GM23338 (cell line): ENCODE measurements at regions not wholly inside any gene's neighbourhood (a gene's known extent, or its start where the extent isn't known, plus 50 kb on each side); places are given as distances from the start of the nearest gene placed in this dataset.

Experiments used
- ATAC-seq: fragments of 200-7000 bp; cut with Tn5 transposase; 3 replicates; pipeline ENCODE4 v1.9.1; 2020
- DNase-seq: peaks from one replicate; pipeline ENCODE4 v3.0.0-alpha.2; 2015; ENCODE audit warnings: low spot score
- H2AFZ ChIP-seq: fragments of 200-600 bp; sonication (generic); 2 replicates; pipeline ENCODE4 v1.8.0; 2016; ENCODE audit warnings: antibody characterized with exemption, mild to moderate bottlenecking, moderate library complexity
- H3F3A ChIP-seq: fragments of 200-600 bp; sonication (generic); replicated peaks from 2 replicates; pipeline ENCODE4 v1.8.0; 2017; ENCODE audit warnings: antibody characterized with exemption, mixed run types, low read depth
- H3K27ac ChIP-seq: fragments of 200-600 bp; sonication (generic); 2 replicates; pipeline ENCODE4 v1.6.1; 2016; ENCODE audit warnings: low read depth
- H3K27me3 ChIP-seq: fragments of 200-600 bp; sonication (generic); 2 replicates; pipeline ENCODE4 v1.8.0; 2016; ENCODE audit warnings: mild to moderate bottlenecking, mixed run types, moderate library complexity; ENCODE audit not compliant: insufficient read depth
- H3K36me3 ChIP-seq: fragments of 200-600 bp; sonication (generic); 2 replicates; pipeline ENCODE4 v1.8.0; 2016; ENCODE audit warnings: mild to moderate bottlenecking; ENCODE audit not compliant: insufficient read depth
- H3K4me1 ChIP-seq: fragments of 200-600 bp; sonication (generic); 2 replicates; pipeline ENCODE4 v1.8.0; 2016; ENCODE audit warnings: mild to moderate bottlenecking, moderate library complexity; ENCODE audit not compliant: insufficient read depth
- H3K4me2 ChIP-seq: fragments of 200-600 bp; sonication (generic); 2 replicates; pipeline ENCODE4 v1.7.1; 2017; ENCODE audit warnings: mixed run types
- H3K4me3 ChIP-seq: fragments of 200-600 bp; sonication (generic); 2 replicates; pipeline ENCODE4 v1.6.1; 2016; ENCODE audit warnings: mixed run types
- H3K79me2 ChIP-seq: fragments of 200-600 bp; sonication (generic); replicated peaks from 2 replicates; pipeline ENCODE4 v1.8.0; 2017; ENCODE audit warnings: mild to moderate bottlenecking; ENCODE audit not compliant: insufficient read depth
- H3K9me2 ChIP-seq: fragments of 200-600 bp; sonication (generic); 2 replicates; pipeline ENCODE4 v1.8.0; 2017; ENCODE audit not compliant: insufficient read depth
- H4K20me1 ChIP-seq: fragments of 200-600 bp; sonication (generic); replicated peaks from 2 replicates; pipeline ENCODE4 v1.8.0; 2017; ENCODE audit warnings: mild to moderate bottlenecking; ENCODE audit not compliant: insufficient read depth
- H3K27ac Mint-ChIP-seq: 2 replicates; pipeline ENCODE4 v1.8.0; 2020; ENCODE audit warnings: inconsistent platforms, mild to moderate bottlenecking, moderate library complexity, mixed read lengths
- H3K27me3 Mint-ChIP-seq: 3 replicates; pipeline ENCODE4 v1.8.0; 2022; ENCODE audit warnings: low read depth, mild to moderate bottlenecking, moderate library complexity, mixed read lengths, inconsistent platforms; ENCODE audit not compliant: insufficient read depth, poor library complexity
- H3K36me3 Mint-ChIP-seq: 3 replicates; pipeline ENCODE4 v1.8.0; 2021; ENCODE audit warnings: low read depth, mild to moderate bottlenecking, inconsistent platforms, moderate library complexity, mixed read lengths
- H3K4me1 Mint-ChIP-seq: 3 replicates; pipeline ENCODE4 v1.8.0; 2020; ENCODE audit warnings: mild to moderate bottlenecking, inconsistent platforms, mixed read lengths
- H3K4me3 Mint-ChIP-seq: 3 replicates; pipeline ENCODE4 v1.8.0; 2021; ENCODE audit warnings: moderate library complexity, mild to moderate bottlenecking, inconsistent platforms, mixed read lengths
- H3K9me3 Mint-ChIP-seq: 3 replicates; pipeline ENCODE4 v1.8.0; 2020; ENCODE audit warnings: moderate library complexity, mild to moderate bottlenecking, inconsistent platforms, mixed read lengths
- CREB1 ChIP-seq: fragments of 250-450 bp; sonication (Bioruptor Pico); IDR thresholded peaks from 2 replicates; pipeline ENCODE4 v1.5.0; 2020; ENCODE audit warnings: low read depth, mild to moderate bottlenecking, moderate library complexity
- EZH2 ChIP-seq: fragments of 200-600 bp; sonication (generic); IDR thresholded peaks from one replicate; pipeline ENCODE4 v1.8.0; 2017; ENCODE audit warnings: antibody characterized with exemption, mild to moderate bottlenecking, low read depth; ENCODE audit not compliant: unreplicated experiment
- EZH2phosphoT487 ChIP-seq: fragments of 200-600 bp; sonication (generic); IDR thresholded peaks from one replicate; pipeline ENCODE4 v1.8.1; 2018; ENCODE audit warnings: antibody characterized with exemption; ENCODE audit not compliant: unreplicated experiment
- NANOG ChIP-seq: IDR thresholded peaks from 2 replicates; pipeline ENCODE4 v1.6.1; 2016; ENCODE audit warnings: antibody characterized with exemption, borderline replicate concordance
- POLR2AphosphoS5 ChIP-seq: IDR thresholded peaks from 2 replicates; pipeline ENCODE4 v1.6.1; 2016; ENCODE audit warnings: antibody characterized with exemption, low read depth
- STAT1 ChIP-seq: IDR thresholded peaks from one replicate; pipeline ENCODE4 v1.6.1; 2016; ENCODE audit warnings: antibody characterized with exemption; ENCODE audit not compliant: unreplicated experiment
- ZNF331 ChIP-seq: fragments of 250-450 bp; sonication (Bioruptor Pico); IDR thresholded peaks from 2 replicates; pipeline ENCODE4 v1.5.0; 2020; ENCODE audit warnings: low read depth, mild to moderate bottlenecking, moderate library complexity
- TF ChIP-seq, protein P1 (sequence below): fragments of 250-450 bp; sonication (Bioruptor Pico); IDR thresholded peaks from 2 replicates; pipeline ENCODE4 v1.5.0; 2020; ENCODE audit warnings: mild to moderate bottlenecking, moderate library complexity

GRCh38 chr20:22389836-22390542 is 194.4 kb downstream of the FOXA2 start:
- Histone ChIP-seq H3K27ac (no peak overlapping the region), H3K4me3 (no peak overlapping the region), H3K27me3 (no peaks in the 10 kb centered on the region), H3F3A (no peaks in the 10 kb centered on the region), H3K4me1 (peaks cover 6% of the 10 kb centered on the region), H3K79me2 (no peaks in the 10 kb centered on the region), H4K20me1 (no peaks in the 10 kb centered on the region), H3K4me2 (no peak overlapping the region), H3K9me2 (no peaks in the 10 kb centered on the region; the same call in 1 of the 2 replicates), H2AFZ (no peak overlapping the region), H3K36me3 (no peaks in the 10 kb centered on the region)
- peak; percentile 83 for DNase-seq
- ATAC-seq = peak; percentile 92
- Mint-ChIP-seq H3K27me3 (peaks cover 4% of the 10 kb centered on the region), H3K4me3 (no peak overlapping the region), H3K4me1 (peaks cover 40% of the 10 kb centered on the region), H3K36me3 (no peaks in the 10 kb centered on the region), H3K9me3 (no peaks in the 10 kb centered on the region), H3K27ac (0 out of 2 replicates have a peak overlapping the region, but pooled peaks have one; percentile 12)
- TF ChIP-seq, protein P1, sequence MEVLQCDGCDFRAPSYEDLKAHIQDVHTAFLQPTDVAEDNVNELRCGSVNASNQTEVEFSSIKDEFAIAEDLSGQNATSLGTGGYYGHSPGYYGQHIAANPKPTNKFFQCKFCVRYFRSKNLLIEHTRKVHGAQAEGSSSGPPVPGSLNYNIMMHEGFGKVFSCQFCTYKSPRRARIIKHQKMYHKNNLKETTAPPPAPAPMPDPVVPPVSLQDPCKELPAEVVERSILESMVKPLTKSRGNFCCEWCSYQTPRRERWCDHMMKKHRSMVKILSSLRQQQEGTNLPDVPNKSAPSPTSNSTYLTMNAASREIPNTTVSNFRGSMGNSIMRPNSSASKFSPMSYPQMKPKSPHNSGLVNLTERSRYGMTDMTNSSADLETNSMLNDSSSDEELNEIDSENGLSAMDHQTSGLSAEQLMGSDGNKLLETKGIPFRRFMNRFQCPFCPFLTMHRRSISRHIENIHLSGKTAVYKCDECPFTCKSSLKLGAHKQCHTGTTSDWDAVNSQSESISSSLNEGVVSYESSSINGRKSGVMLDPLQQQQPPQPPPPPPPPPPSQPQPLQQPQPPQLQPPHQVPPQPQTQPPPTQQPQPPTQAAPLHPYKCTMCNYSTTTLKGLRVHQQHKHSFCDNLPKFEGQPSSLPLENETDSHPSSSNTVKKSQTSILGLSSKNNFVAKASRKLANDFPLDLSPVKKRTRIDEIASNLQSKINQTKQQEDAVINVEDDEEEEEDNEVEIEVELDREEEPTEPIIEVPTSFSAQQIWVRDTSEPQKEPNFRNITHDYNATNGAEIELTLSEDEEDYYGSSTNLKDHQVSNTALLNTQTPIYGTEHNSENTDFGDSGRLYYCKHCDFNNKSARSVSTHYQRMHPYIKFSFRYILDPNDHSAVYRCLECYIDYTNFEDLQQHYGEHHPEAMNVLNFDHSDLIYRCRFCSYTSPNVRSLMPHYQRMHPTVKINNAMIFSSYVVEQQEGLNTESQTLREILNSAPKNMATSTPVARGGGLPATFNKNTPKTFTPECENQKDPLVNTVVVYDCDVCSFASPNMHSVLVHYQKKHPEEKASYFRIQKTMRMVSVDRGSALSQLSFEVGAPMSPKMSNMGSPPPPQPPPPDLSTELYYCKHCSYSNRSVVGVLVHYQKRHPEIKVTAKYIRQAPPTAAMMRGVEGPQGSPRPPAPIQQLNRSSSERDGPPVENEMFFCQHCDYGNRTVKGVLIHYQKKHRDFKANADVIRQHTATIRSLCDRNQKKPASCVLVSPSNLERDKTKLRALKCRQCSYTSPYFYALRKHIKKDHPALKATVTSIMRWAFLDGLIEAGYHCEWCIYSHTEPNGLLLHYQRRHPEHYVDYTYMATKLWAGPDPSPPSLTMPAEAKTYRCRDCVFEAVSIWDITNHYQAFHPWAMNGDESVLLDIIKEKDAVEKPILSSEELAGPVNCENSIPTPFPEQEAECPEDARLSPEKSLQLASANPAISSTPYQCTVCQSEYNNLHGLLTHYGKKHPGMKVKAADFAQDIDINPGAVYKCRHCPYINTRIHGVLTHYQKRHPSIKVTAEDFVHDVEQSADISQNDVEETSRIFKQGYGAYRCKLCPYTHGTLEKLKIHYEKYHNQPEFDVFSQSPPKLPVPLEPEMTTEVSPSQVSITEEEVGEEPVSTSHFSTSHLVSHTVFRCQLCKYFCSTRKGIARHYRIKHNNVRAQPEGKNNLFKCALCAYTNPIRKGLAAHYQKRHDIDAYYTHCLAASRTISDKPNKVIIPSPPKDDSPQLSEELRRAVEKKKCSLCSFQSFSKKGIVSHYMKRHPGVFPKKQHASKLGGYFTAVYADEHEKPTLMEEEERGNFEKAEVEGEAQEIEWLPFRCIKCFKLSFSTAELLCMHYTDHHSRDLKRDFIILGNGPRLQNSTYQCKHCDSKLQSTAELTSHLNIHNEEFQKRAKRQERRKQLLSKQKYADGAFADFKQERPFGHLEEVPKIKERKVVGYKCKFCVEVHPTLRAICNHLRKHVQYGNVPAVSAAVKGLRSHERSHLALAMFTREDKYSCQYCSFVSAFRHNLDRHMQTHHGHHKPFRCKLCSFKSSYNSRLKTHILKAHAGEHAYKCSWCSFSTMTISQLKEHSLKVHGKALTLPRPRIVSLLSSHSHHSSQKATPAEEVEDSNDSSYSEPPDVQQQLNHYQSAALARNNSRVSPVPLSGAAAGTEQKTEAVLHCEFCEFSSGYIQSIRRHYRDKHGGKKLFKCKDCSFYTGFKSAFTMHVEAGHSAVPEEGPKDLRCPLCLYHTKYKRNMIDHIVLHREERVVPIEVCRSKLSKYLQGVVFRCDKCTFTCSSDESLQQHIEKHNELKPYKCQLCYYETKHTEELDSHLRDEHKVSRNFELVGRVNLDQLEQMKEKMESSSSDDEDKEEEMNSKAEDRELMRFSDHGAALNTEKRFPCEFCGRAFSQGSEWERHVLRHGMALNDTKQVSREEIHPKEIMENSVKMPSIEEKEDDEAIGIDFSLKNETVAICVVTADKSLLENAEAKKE (CRISPR knock-in tag) = 0 out of 2 replicates have a peak, but pooled peaks have one; percentile 36
- no peak for TF ChIP-seq EZH2

GRCh38 chr20:22387452-22387851 is 196.9 kb downstream of the FOXA2 start:
- Mint-ChIP-seq H3K9me3 (no peaks in the 10 kb centered on the region), H3K27ac (no peak overlapping the region), H3K4me1 (peaks cover 26% of the 10 kb centered on the region), H3K36me3 (no peaks in the 10 kb centered on the region), H3K27me3 (no peaks in the 10 kb centered on the region), H3K4me3 (no peak overlapping the region)
- Histone ChIP-seq H3K9me2 (no peaks in the 10 kb centered on the region), H3K4me2 (no peak overlapping the region), H2AFZ (no peak overlapping the region), H3F3A (no peaks in the 10 kb centered on the region), H4K20me1 (no peaks in the 10 kb centered on the region), H3K79me2 (no peaks in the 10 kb centered on the region), H3K27me3 (no peaks in the 10 kb centered on the region), H3K27ac (no peak overlapping the region), H3K36me3 (no peaks in the 10 kb centered on the region), H3K4me1 (peaks cover 6% of the 10 kb centered on the region), H3K4me3 (no peak overlapping the region)
- ATAC-seq (no peak), DNase-seq (no peak)
- no peak for TF ChIP-seq NANOG
- no peak for TF ChIP-seq CREB1 (CRISPR knock-in tag)
- TF ChIP-seq EZH2 = no peak
- TF ChIP-seq POLR2AphosphoS5 = no peak
- no peak for TF ChIP-seq ZNF331 (CRISPR knock-in tag)
- TF ChIP-seq STAT1 = no peak
- TF ChIP-seq EZH2phosphoT487 = no peak
